NCI-H1092 treated with DMSO at 0.1 percent for 48 hours (cell line): ENCODE measurements at regions not wholly inside any gene's neighbourhood (a gene's known extent, or its start where the extent isn't known, plus 50 kb on each side); places are given as distances from the start of the nearest gene placed in this dataset.

ENCODE experiments used
- DNase-seq: peaks from one replicate; lab custom pipeline; 2025; lab: John Stamatoyannopoulos, UW

- no peak for DNase-seq
Measured at GRCh38 chr22:48144318-48144717, 1381.9 kb downstream of the TBC1D22A start.

GRCh38 chr22:48143856-48144255 lies 1381.4 kb downstream of the TBC1D22A start:
- no peak for DNase-seq

- DNase-seq: no peak
Measured at GRCh38 chr22:48142388-48142787, 1379.9 kb downstream of the TBC1D22A start.

DNA sequence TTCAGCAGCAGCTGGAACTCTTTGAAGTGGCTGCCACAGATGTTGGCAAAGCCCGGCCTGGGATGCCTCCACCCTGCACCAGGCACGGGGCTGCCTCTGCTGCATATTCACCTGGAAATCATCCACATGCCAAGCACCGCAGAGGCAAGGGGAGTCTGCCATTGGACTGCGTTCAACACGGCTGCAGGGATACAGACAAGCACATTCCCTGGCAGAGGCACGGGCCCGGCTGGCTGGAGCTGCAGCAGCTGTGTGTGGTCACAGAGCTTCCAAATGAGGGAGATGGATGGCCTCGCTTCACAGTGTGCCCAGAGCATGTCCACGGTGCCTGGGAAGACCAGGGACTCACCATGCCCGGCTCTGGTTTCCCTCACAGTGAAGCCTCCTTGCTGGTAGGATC lies 1378.9 kb downstream of the TBC1D22A start:
- DNase-seq: peak; percentile 47

GRCh38 chr22:48140261-48140813 lies 1377.9 kb downstream of the TBC1D22A start:
- no peak for DNase-seq

DNA sequence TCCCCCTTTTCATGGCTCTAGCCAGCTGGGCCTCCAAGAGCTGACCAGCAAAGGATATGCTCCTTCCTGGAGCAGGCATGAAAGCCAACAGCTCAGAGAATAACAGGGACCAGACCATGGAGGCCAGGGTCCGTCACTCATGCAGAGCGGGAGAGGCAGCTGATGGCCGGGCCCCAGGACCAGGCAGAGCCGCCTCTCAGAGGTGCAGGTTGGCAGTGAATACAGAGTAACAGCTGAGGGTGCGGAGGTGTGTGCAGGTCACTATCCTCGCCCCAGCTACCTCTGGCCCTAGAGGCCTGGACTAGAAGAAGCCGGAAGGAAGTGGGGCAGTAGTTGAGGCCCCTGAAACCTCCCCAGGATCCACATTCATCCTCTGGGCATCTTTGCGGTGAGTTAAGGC lies 1377.3 kb downstream of the TBC1D22A start:
- no peak for DNase-seq

GRCh38 chr22:48138855-48139254 lies 1376.4 kb downstream of the TBC1D22A start:
- no peak for DNase-seq

DNA sequence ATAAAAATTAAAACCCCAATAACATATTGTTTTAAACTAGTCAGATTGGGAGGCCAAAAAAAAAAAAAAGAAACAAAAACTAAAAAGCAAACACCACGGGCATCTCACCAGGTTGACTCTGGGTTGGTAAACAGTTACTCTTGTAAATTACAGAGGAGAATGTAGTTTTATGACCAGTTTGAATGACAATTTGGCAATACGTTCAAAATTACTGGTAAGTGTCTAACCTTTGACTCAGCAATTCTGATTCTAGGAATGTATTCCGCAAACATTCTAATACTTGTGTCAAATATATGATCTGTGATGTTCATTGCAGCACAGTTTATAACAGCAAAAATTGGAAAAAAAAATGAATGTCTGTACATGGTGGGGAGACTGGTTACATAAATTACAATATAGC lies 1376.0 kb downstream of the TBC1D22A start:
- DNase-seq: no peak

GRCh38 chr22:48137640-48138039 lies 1375.2 kb downstream of the TBC1D22A start:
- DNase-seq: no peak

- DNase-seq: peak; percentile 61
Measured at GRCh38 chr22:48135592-48135991, 1373.1 kb downstream of the TBC1D22A start.

DNA sequence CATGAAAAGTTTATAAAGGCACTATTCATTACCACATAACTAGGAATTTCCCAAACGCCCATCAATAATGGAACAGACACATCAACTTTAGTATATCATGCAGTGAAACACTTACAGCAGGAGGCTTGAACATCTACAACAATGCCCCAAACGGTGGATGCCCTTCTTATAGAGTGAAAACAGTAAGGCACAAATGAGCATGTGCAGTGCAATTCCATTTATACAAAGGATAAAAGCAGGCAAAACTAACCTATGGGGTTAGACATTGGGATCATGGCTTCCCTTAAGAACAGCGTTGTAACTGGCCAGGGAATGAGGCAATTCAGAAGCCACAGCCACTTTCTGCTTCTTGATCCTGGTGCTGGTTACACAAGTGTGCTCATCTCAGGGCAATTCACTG lies 1363.0 kb downstream of the TBC1D22A start:
- DNase-seq: no peak

DNA sequence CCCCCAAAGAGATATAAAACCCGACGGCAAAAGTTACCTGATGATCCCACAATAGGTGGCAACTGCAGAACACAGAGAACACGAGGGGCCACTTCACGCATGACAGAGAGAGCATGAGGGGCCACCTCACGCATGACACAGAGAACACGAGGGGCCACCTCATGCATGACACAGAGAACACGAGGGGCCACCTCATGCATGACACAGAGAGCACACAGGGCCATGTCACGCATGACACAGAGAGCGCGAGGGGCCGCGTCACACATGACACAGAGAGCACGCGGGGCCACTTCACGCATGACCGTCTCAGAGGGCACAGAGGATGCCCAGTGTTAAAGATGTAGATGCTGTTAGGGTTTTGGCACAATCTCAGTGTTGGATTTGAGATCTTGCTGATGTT lies 1359.5 kb downstream of the TBC1D22A start:
- no peak for DNase-seq

DNA sequence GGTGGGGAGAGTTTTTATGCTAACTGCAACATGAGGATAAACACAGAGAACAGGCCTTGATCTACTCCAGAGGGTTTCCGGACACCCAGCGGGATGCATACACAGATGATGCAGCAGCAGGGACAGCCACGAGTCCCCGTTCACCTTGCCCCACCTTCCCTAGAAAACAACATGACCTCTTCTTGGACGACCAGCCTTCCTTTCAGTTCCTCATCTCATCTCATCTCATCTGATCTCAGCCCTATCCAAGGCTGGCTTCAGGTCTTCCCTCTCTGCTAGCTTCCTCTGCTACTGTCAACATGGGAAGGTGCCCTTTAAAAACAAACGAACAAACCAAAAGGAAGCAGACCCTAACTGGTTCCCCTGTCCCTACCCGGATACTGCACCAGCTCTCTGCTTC lies 1356.2 kb downstream of the TBC1D22A start:
- DNase-seq: no peak

DNA sequence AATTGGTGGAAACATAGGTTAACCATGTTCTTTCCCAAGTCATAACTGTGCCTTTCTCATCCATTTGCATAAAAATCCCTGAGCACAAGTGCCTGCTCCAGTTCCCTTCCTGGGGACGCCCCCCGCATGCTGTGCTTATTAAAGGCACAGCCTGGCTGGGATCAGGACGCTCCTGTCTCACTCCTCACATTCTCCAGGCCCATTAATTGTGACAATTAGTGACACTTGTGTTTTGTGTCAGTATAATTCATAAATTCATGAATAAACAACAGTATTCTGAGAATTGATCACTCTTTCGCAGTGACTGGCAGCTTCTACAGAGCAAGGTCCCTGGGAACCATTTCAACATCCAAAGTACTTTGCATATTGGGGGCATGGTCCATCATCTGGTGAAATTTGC lies 1354.4 kb downstream of the TBC1D22A start:
- DNase-seq: no peak

GRCh38 chr22:48112687-48113521 lies 1350.5 kb downstream of the TBC1D22A start:
- DNase-seq: no peak

DNA sequence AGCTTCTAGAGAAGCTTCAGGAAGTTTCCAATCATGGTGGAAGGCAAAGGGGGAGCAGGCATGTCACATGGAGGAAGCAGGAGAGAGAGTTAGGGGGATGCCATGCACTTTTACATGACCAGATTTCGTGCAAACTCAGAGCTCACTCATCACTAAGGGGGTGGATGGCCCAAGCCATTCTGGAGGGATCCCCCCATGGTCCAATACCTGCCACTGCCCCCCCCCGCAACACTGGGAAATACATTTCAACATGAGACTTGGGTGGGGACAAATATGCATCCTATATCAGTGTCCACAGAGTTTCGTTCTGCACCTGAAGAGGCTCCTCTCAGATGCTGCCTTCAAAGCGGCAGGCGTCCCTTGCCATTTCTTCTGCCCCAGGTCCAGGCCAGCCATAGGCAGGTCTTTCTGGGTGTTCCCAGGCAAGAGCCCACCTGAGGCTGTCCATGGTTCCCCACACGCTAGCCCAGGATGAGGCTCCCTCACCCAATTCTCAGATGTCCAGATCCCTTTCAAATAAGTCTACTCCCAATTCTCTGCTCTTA lies 1344.3 kb downstream of the TBC1D22A start:
- no peak for DNase-seq

- no peak for DNase-seq
Measured at GRCh38 chr22:48106215-48106614, 1343.8 kb downstream of the TBC1D22A start.

DNA sequence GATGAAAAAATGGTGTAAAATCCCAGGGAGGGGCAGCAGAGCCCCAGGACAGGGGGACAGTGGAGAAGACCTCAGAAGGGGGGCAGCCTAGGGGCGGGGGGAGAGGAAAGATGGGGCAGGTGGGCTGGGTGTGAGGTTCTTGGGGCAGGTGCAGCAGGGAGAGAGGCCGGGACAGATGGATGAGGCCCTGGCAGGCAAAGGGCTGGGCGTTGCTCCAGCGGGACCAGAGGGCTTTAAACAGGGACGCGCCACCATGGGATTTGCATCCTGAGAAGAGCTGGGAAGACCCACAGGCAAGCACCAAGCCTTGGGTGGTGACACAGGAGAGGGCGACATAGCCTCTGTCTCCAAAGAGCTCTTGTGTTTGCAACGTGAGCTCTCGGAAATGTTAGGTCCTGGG lies 1342.8 kb downstream of the TBC1D22A start:
- peak; percentile 7 for DNase-seq

DNA sequence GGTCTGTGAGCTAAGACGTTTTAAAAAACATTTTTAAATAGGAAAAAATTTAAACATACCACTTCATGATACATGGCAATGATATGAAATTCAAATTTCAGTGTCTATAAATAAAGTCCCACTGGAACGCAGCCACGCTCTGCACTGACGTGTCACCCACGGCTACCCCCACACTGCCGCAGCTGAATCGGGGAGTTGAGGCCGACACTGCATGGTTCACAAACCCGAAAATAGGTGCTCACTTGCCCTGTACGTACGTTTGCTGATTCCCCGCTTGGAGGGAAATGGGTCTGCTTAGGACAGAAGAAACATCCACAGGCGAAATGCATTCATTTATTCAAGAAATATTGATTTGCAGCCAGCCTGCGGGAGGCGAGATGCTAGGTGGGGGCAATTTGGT lies 1342.3 kb downstream of the TBC1D22A start:
- DNase-seq: no peak

DNA sequence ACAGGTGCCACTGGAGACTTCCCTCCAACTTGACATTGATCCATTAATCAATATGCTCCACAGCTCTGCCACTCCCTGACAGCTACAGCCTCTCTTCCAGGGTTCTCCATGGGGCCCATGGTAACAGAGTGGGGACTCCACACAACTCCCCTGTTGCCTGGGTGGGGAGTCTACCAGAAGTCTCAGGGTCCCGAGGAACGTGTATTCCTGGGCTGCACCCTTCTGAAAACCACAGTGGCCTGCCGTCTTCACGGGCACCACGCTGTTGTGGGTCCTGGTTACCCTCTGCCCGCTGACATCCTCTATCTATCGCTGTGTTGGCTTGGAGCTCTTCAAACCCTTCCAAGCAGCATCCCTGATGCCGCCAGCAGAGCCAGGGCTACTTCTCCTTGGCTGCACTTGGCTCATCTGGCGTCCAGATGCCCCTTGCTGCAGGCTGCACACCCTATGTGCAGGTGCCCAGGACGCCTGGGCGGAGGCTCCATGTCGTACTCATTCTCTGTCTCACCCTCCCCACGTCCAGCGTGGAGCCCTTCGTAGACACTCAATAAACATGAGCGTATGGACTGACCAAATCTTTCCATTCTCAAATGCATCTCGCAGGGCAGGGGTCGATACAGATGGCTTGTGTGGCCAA lies 1341.8 kb downstream of the TBC1D22A start:
- no peak for DNase-seq

DNA sequence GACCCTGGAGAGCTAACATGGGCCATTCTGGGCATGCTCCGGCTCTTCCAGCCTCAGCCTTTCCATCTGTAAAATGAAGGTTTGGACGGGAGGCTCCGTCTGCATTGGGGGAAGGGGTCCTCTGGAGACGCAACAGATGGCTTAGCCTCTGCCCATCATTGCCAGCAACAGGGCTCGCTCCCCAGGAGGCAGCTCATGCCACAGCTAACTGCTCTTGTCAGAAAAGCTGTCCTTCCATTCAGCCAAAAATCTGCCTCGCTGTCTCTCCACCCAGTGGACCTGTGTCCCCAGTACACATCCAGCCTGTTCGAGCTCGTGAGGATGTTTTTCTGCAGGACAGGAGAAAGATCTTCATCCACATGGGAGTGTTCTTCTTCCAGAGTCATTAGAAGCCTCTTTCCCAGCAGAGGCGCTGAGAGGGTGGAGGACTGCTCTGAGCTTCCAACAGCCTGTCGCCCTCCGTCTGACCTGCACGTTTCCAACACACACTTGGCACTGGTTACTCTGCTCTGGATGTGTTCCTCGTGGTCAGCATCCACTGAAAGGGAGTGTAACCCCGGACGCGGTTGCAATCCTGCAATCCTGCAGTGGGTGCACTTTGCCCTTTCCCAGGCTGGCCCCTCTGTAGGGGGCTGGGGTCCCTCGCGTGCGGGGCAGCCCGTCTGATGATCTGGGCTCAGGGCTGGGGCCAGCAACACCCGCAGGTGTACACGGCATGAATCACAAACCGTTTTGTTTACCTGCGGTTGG lies 1340.9 kb downstream of the TBC1D22A start:
- DNase-seq: no peak

DNA sequence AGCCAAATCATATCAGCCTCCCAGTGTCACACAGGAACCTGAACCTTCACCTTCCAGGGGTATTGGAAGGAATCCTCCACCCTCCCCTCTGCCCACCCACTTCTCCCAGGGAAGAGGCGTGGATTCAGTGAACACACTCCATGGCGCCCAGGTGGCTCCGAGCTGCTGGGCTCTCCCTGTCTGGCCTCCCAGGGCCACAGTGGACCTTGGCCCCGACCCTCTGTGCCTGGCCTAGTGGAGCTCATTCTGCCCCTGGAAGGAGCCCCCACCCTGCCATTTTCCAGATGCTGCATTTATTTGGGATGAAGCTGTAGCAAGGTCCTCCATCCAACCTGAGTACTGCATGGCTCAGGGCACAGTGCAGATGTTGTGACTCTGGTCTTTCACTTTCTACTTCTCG lies 1340.1 kb downstream of the TBC1D22A start:
- DNase-seq: no peak
